Liver (tissue), 8 donors: ENCODE measurements at regions not wholly inside any gene's neighbourhood (a gene's known extent, or its start where the extent isn't known, plus 50 kb on each side); places are given as distances from the start of the nearest gene placed in this dataset.

Experiments used
- DNase-seq: peaks from one replicate; pipeline ENCODE4 v3.0.0-alpha.2; 2017; ENCODE audit warnings: low spot score
- H3K27ac ChIP-seq, 2 donors: one replicate each; pipeline ENCODE4 v1.7.0; 2013; ENCODE audit warnings: inconsistent platforms in 2 of 2, low read length in 2 of 2, control low read depth in 1 of 2, low read depth in 1 of 2, mild to moderate bottlenecking in 1 of 2
- H3K27me3 ChIP-seq, 4 donors: one replicate each; pipeline versions ENCODE4 v1.6.1 to v1.7.0; 2013; ENCODE audit warnings: low read length in 3 of 4, inconsistent platforms in 1 of 4, mild to moderate bottlenecking in 1 of 4, moderate library complexity in 1 of 4; ENCODE audit not compliant: control insufficient read depth in 4 of 4, insufficient read depth in 4 of 4
- H3K36me3 ChIP-seq, 4 donors: one replicate each; pipeline versions ENCODE4 v1.6.1 to v1.7.0; 2013; ENCODE audit warnings: low read length in 3 of 4, mild to moderate bottlenecking in 3 of 4, low read depth in 1 of 4, moderate library complexity in 1 of 4; ENCODE audit not compliant: control insufficient read depth in 4 of 4, insufficient read depth in 3 of 4
- H3K4me1 ChIP-seq, 4 donors: one replicate each; pipeline versions ENCODE4 v1.6.1 to v1.7.0; 2013; ENCODE audit warnings: low read length in 3 of 4, mild to moderate bottlenecking in 3 of 4, moderate library complexity in 1 of 4; ENCODE audit not compliant: control insufficient read depth in 4 of 4, insufficient read depth in 4 of 4
- H3K4me3 ChIP-seq, 3 donors: one replicate each; pipeline versions ENCODE4 v1.6.1 to v1.7.0; 2013; ENCODE audit warnings: low read length in 3 of 3, control low read depth in 1 of 3, low read depth in 1 of 3, mild to moderate bottlenecking in 1 of 3
- H3K9ac ChIP-seq, 2 donors: one replicate each; pipeline ENCODE4 v1.7.0; 2013; ENCODE audit warnings: low read length in 2 of 2, mild to moderate bottlenecking in 2 of 2, moderate library complexity in 2 of 2, control low read depth in 1 of 2, low read depth in 1 of 2
- H3K9me3 ChIP-seq, 4 donors: one replicate each; pipeline versions ENCODE4 v1.6.1 to v1.7.0; 2013; ENCODE audit warnings: low read length in 3 of 4; ENCODE audit not compliant: control insufficient read depth in 4 of 4
- ATF3 ChIP-seq: IDR thresholded peaks from 2 replicates; pipeline ENCODE4 v1.6.1; 2016; ENCODE audit warnings: antibody characterized with exemption
- CTCF ChIP-seq: fragments of 150-350 bp; IDR thresholded peaks from 2 replicates; pipeline ENCODE4 v1.5.1; 2017; ENCODE audit warnings: improper control_type of control experiment, low read depth, low read length; ENCODE audit not compliant: missing input control
- EGR1 ChIP-seq, 2 donors: IDR thresholded peaks; 2 replicates each; pipeline ENCODE4 v1.6.1; 2016 to 2018; ENCODE audit warnings: antibody characterized with exemption in 2 of 2, low read depth in 2 of 2
- GABPA ChIP-seq, 2 donors: IDR thresholded peaks in 1 of 2; conservative IDR thresholded peaks in 1 of 2; 2 replicates each; pipeline ENCODE4 v1.6.1; 2016; ENCODE audit warnings: antibody characterized with exemption in 2 of 2, mild to moderate bottlenecking in 1 of 2, moderate library complexity in 1 of 2
- HNF4A ChIP-seq, 2 donors: conservative IDR thresholded peaks; 2 replicates each; pipeline ENCODE4 v1.6.1; 2016; ENCODE audit warnings: antibody characterized with exemption in 2 of 2, mild to moderate bottlenecking in 2 of 2
- HNF4G ChIP-seq: IDR thresholded peaks from 2 replicates; pipeline ENCODE4 v1.6.1; 2016; ENCODE audit warnings: antibody characterized with exemption
- MAX ChIP-seq: IDR thresholded peaks from 2 replicates; pipeline ENCODE4 v1.6.1; 2016; ENCODE audit warnings: antibody characterized with exemption
- NR2F2 ChIP-seq: IDR thresholded peaks from 2 replicates; pipeline ENCODE4 v1.6.1; 2016; ENCODE audit warnings: antibody characterized with exemption
- RXRA ChIP-seq, 2 donors: IDR thresholded peaks; 2 replicates each; pipeline ENCODE4 v1.6.1; 2017 to 2018; ENCODE audit warnings: antibody characterized with exemption in 2 of 2, mild to moderate bottlenecking in 1 of 2
- SP1 ChIP-seq: IDR thresholded peaks from 2 replicates; pipeline ENCODE4 v1.6.1; 2018; ENCODE audit warnings: antibody characterized with exemption, mild to moderate bottlenecking
- TAF1 ChIP-seq: conservative IDR thresholded peaks from 2 replicates; pipeline ENCODE4 v1.6.1; 2016; ENCODE audit warnings: antibody characterized with exemption, mild to moderate bottlenecking
- YY1 ChIP-seq: IDR thresholded peaks from 2 replicates; pipeline ENCODE4 v1.6.1; 2016; ENCODE audit warnings: antibody characterized with exemption, mild to moderate bottlenecking
- ZBTB33 ChIP-seq: IDR thresholded peaks from 2 replicates; pipeline ENCODE4 v1.6.1; 2016; ENCODE audit warnings: antibody characterized with exemption
- WGBS: extraction: QIAGEN DNeasy Blood & Tissue Kit; methylation state at CpG from one replicate; pipeline ENCODE4 v1.1.7; 2013; 5-methylcytosine and 5-hydroxymethylcytosine counted together
- donor health status: healthy.
- donor health status: healthy.
- donor health status: healthy.
- donor health status: healthy.
- donor health status: healthy.

GRCh38 chr4:81652069-81652478 lies 180.4 kb upstream of the RASGEF1B start:
- H3K4me1 ChIP-seq: peaks cover 5 to 25% (median 16%) of the 10 kb centered on the region in 4 donors
- TF ChIP-seq NR2F2: no peak
- no peak for TF ChIP-seq YY1
- no peak for TF ChIP-seq EGR1 (IDR thresholded peaks at IDR 0.05; ENCODE audit: low read depth in 2 of 2)
- no peak for TF ChIP-seq CTCF
- no peak for TF ChIP-seq ZBTB33
- TF ChIP-seq SP1: no peak
- TF ChIP-seq MAX: no peak
- TF ChIP-seq GABPA (IDR thresholded peaks at IDR 0.05 in 1 of 2, conservative IDR thresholded peaks at IDR 0.05 in 1 of 2): no peak
- TF ChIP-seq RXRA (IDR thresholded peaks at IDR 0.05): no peak
- TF ChIP-seq ATF3: no peak
- TF ChIP-seq HNF4G: no peak
- no peak for TF ChIP-seq HNF4A (conservative IDR thresholded peaks at IDR 0.05)
- no peak for TF ChIP-seq TAF1
- DNase-seq: no peak
- H3K36me3 ChIP-seq: no peaks in the 10 kb centered on the region
- H3K27me3 ChIP-seq: no peaks in the 10 kb centered on the region
- WGBS: 81% methylated on average over 2 of the region's 2 CpGs
- H3K4me3 ChIP-seq: no peak overlapping the region
- peak overlapping the region; percentile 10 to 20 for H3K27ac ChIP-seq
- no peak overlapping the region for H3K9ac ChIP-seq
- H3K9me3 ChIP-seq: no peaks in the 10 kb centered on the region

- no peak for TF ChIP-seq NR2F2
- no peak for TF ChIP-seq CTCF
- no peak for TF ChIP-seq ZBTB33
- TF ChIP-seq GABPA (IDR thresholded peaks at IDR 0.05 in 1 of 2, conservative IDR thresholded peaks at IDR 0.05 in 1 of 2): no peak
- no peak for TF ChIP-seq YY1
- TF ChIP-seq ATF3: no peak
- TF ChIP-seq RXRA (IDR thresholded peaks at IDR 0.05): no peak
- no peak for TF ChIP-seq HNF4G
- TF ChIP-seq TAF1: no peak
- Histone ChIP-seq H3K36me3 (no peaks in the 10 kb centered on the region), H3K9ac (no peak overlapping the region), H3K27me3 (no peaks in the 10 kb centered on the region), H3K4me1 (peaks cover 5 to 25% (median 16%) of the 10 kb centered on the region in 4 donors), H3K9me3 (no peaks in the 10 kb centered on the region), H3K4me3 (no peak overlapping the region), H3K27ac (peak overlapping the region; percentile 55 to 77)
- no peak for DNase-seq
- WGBS: 45% methylated on average over 1 of the region's 1 CpG
Observed at GRCh38 chr4:81651243-81651899, 179.7 kb upstream of the RASGEF1B start.
